Panc1 (cell line): ENCODE measurements at regions not wholly inside any gene's neighbourhood (a gene's known extent, or its start where the extent isn't known, plus 50 kb on each side); places are given as distances from the start of the nearest gene placed in this dataset.

Experiments used
- ATAC-seq: fragments of 200-7000 bp; cut with Tn5 transposase; 2 replicates; pipeline ENCODE4 v1.9.1; 2020; ENCODE audit warnings: mild to moderate bottlenecking, moderate library complexity
- BruUV-seq: library from RNA; stranded (reverse); fragments of 400-500 nt; replicated peaks from 2 replicates; lab custom pipeline; 2021; lab: Mats Ljungman, UMichigan
- CTCF ChIA-PET: fragments of 300-600 bp; sonication (Branson Sonifier 250); formaldehyde crosslinking; loops from one replicate; lab custom pipeline; 2022; ENCODE audit warnings: antibody characterized with exemption; lab: Charles Lee
- POLR2A ChIA-PET: fragments of 300-600 bp; sonication (Branson Sonifier 250); formaldehyde crosslinking; loops from one replicate; lab custom pipeline; 2022; ENCODE audit warnings: antibody characterized with exemption; lab: Charles Lee
- DNase-seq: peaks from one replicate; pipeline ENCODE4 v3.0.0-alpha.2; 2010; ENCODE audit warnings: low read depth, low spot score
- H3K27ac ChIP-seq: 2 replicates; pipeline ENCODE4 v1.5.1; 2011; ENCODE audit warnings: mild to moderate bottlenecking, low read length, inconsistent platforms
- H3K27me3 ChIP-seq: fragments of 200-500 bp; sonication (Bioruptor generic); 2 replicates; pipeline ENCODE4 v1.6.0; 2014; ENCODE audit warnings: low read length, inconsistent platforms; ENCODE audit not compliant: control insufficient read depth, insufficient read depth
- H3K36me3 ChIP-seq: fragments of 200-500 bp; sonication (Bioruptor generic); 2 replicates; pipeline ENCODE4 v1.5.1; 2014; ENCODE audit warnings: inconsistent platforms, mild to moderate bottlenecking, low read length, moderate library complexity; ENCODE audit not compliant: control insufficient read depth, insufficient read depth
- H3K4me1 ChIP-seq: 2 replicates; pipeline ENCODE4 v1.5.1; 2011; ENCODE audit warnings: inconsistent platforms, mild to moderate bottlenecking, low read length, moderate library complexity; ENCODE audit not compliant: control insufficient read depth, insufficient read depth
- H3K4me3 ChIP-seq, 2 experiments: 2 replicates each; pipeline ENCODE4 v1.5.1; 2011 to 2012; ENCODE audit warnings: low read depth in 2 of 2, low read length in 2 of 2, mild to moderate bottlenecking in 2 of 2, inconsistent platforms in 1 of 2, moderate library complexity in 1 of 2
- H3K9me3 ChIP-seq: fragments of 200-500 bp; sonication (Bioruptor generic); 2 replicates; pipeline ENCODE4 v1.5.1; 2014; ENCODE audit warnings: low read depth, mild to moderate bottlenecking, inconsistent platforms, low read length, moderate library complexity; ENCODE audit not compliant: control insufficient read depth, insufficient read depth
- CTCF ChIP-seq: fragments of 450-650 bp; IDR thresholded peaks from 2 replicates; pipeline ENCODE4 v1.5.1; 2017; ENCODE audit warnings: mild to moderate bottlenecking
- POLR2AphosphoS5 ChIP-seq: IDR thresholded peaks from 2 replicates; pipeline ENCODE4 v1.6.1; 2012; ENCODE audit warnings: mild to moderate bottlenecking, low read depth, low read length, moderate library complexity
- REST ChIP-seq, 2 experiments: IDR thresholded peaks; 2 replicates each; pipeline ENCODE4 v1.6.1; 2011 to 2012; ENCODE audit warnings: low read depth in 2 of 2, control low read depth in 1 of 2, low read length in 1 of 2, mild to moderate bottlenecking in 1 of 2, moderate library complexity in 1 of 2; ENCODE audit not compliant: insufficient read depth in 1 of 2
- SIN3A ChIP-seq: IDR thresholded peaks from 2 replicates; pipeline ENCODE4 v1.6.1; 2012; ENCODE audit warnings: low read depth, mild to moderate bottlenecking, low read length, moderate library complexity, borderline replicate concordance; ENCODE audit not compliant: insufficient read depth
- TCF7L2 ChIP-seq: IDR thresholded peaks from 2 replicates; pipeline ENCODE4 v1.6.1; 2011; ENCODE audit warnings: mild to moderate bottlenecking, low read depth, low read length, inconsistent platforms
- in situ Hi-C: cut with HindIII; loops from 2 replicates; pipeline ENCODE4 v1.10.0; 2016; ENCODE audit warnings: low sequenced_read_pairs, low pct_unique_long_range_greater_than_20kb
- intact Hi-C: fragments of 100-400 bp; cut with micrococcal nuclease; formaldehyde crosslinking; loops from one replicate; pipeline ENCODE4 v1.10.0; 2022; ENCODE audit not compliant: unreplicated experiment

GRCh38 chrX:133474574-133474973 lies 59.3 kb upstream of the GPC4 start:
- POLR2A ChIA-PET = no interaction called here
- no peaks in the 10 kb centered on the region for H3K27me3 ChIP-seq
- no peak for ATAC-seq
- CTCF ChIA-PET = no interaction called here
- H3K36me3 ChIP-seq = no peaks in the 10 kb centered on the region
- H3K9me3 ChIP-seq = no peaks in the 10 kb centered on the region
- intact Hi-C loops (no loop called here), in situ Hi-C loops (no loop called here)
- no peak overlapping the region for H3K27ac ChIP-seq
- BruUV-seq = no TSS peak
- H3K4me3 ChIP-seq = no peak overlapping the region
- no peak for DNase-seq
- TF ChIP-seq POLR2AphosphoS5 = no peak
- no peak for TF ChIP-seq CTCF
- TF ChIP-seq TCF7L2 = no peak
- TF ChIP-seq REST (IDR thresholded peaks at IDR 0.05; ENCODE audit: insufficient read depth in 1 of 2, low read depth in 2 of 2, low read length in 1 of 2) = no peak
- no peak for TF ChIP-seq SIN3A
- H3K4me1 ChIP-seq = no peaks in the 10 kb centered on the region

- TF ChIP-seq REST (IDR thresholded peaks at IDR 0.05; ENCODE audit: insufficient read depth in 1 of 2, low read depth in 2 of 2, low read length in 1 of 2) = no peak
- TF ChIP-seq CTCF = no peak
- no peak for TF ChIP-seq SIN3A
- no peak for TF ChIP-seq TCF7L2
- no peak for TF ChIP-seq POLR2AphosphoS5
- no peaks in the 10 kb centered on the region for H3K9me3 ChIP-seq
- in situ Hi-C loops = no loop called here
- BruUV-seq = no TSS peak
- CTCF ChIA-PET = no interaction called here
- H3K36me3 ChIP-seq = no peaks in the 10 kb centered on the region
- DNase-seq (no peak), ATAC-seq (no peak)
- no peak overlapping the region for H3K27ac ChIP-seq
- H3K27me3 ChIP-seq = no peaks in the 10 kb centered on the region
- POLR2A ChIA-PET = no interaction called here
- intact Hi-C loops = no loop called here
- H3K4me3 ChIP-seq = no peak overlapping the region
- H3K4me1 ChIP-seq = no peaks in the 10 kb centered on the region
These were observed 58.2 kb upstream of the GPC4 start for GRCh38 chrX:133473451-133473850.
